LNCaP clone FGC (cell line): ENCODE measurements at regions not wholly inside any gene's neighbourhood (a gene's known extent, or its start where the extent isn't known, plus 50 kb on each side); places are given as distances from the start of the nearest gene placed in this dataset.

Experiments
- DNase-seq: peaks from one replicate; pipeline ENCODE4 v3.0.0-alpha.2; 2011; ENCODE audit warnings: low read depth
- H3K4me3 ChIP-seq: 2 replicates; pipeline ENCODE4 v1.5.1; 2011; ENCODE audit warnings: mild to moderate bottlenecking, low read depth, low read length, control low read depth
- CTCF ChIP-seq: IDR thresholded peaks from 2 replicates; pipeline ENCODE4 v1.5.1; 2012; ENCODE audit warnings: mild to moderate bottlenecking; ENCODE audit not compliant: control insufficient read depth, insufficient read depth; ENCODE audit errors: extremely low read depth

DNA sequence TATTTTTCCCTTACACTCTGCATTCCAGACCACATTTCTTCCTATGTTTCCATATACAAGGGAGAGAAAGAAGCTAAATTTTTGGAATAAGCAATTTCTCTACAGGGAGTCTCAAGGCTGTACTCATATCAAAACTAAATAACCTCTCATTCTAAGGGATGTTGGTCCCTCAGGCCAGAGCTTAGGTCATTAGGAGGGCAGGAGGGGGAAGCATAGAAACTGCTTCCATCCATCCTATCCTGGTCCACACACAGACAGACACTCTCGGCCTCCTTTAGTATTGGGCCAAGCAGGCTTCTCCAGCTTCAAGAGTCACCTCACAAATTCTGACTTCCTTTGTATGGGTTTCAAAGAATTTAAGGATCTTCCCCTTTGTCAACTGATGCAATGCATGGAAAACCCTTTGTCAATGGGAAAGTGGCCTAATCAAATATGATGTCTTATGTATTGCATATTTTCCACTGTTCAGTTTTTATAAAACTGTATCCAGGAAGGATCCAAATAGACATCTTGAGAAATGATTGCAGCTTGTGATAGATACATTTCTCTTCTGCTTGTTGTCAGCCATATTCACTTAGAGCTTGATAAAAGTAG, 140.7 kb upstream of the RARB start:
- DNase-seq = no peak
- TF ChIP-seq CTCF = no peak
- H3K4me3 ChIP-seq = no peak overlapping the region

DNA sequence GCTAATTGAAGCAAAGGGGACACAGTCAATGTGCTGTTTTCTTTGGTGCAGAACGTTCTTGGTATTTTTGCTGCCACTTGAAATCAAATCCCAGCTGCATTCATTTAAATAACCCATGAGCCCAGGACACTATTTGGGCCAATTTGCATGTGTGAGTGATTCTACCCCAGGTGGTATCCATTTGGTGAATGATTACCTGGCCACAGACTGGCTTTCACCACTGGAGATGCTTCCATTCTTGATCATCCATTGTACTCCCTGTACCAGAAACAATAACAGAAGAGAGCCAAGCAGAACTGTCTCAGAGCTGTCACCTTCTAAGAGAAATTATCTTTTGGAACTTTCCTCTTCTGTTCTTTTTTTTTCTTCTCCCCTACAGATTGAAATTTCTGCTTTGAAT, 139.7 kb upstream of the RARB start:
- H3K4me3 ChIP-seq = no peak overlapping the region
- no peak for DNase-seq
- TF ChIP-seq CTCF = no peak

DNA sequence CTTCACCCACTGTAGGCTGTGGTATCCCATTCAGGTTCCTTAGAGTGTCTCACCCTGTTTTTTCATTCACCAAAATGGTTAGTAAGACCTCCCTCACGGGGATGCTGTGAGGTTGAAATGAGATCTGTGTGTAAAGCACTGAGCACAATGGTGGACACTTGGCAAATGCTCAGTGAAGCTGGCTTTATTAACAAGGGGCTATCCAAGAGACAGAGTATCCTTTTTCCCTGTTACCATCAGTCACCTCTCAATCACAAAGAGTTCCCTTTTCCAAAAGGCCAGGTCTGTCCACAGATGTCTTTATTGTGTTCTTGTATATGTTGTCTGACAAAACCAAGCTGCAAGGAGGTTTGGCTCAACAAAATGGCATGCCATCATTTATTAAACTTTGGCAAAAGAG, 138.9 kb upstream of the RARB start:
- DNase-seq = no peak
- TF ChIP-seq CTCF = no peak
- no peak overlapping the region for H3K4me3 ChIP-seq

GRCh38 chr3:25289663-25290062, 138.4 kb upstream of the RARB start:
- DNase-seq = no peak
- no peak for TF ChIP-seq CTCF
- no peak overlapping the region for H3K4me3 ChIP-seq

DNA sequence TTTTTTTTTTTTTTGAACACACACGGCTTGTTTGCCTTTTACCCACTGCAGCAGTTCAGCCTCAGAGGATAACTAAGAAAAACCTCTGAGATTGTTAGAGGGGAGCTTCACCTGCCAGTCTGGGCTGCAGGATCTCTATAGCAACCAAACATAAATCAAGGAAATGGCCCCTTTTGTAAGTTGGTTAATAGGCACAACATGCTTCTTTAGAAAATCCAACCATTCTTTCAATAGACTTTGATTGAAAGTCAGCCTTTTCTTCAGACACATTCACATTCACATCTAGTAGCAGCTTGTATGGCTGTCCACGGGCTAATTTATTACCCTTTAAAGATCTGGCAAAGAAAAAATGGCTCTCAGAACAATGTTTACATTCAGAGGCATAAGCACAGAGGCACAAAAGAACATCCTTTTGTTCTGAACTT, 136.6 kb upstream of the RARB start:
- no peak overlapping the region for H3K4me3 ChIP-seq
- TF ChIP-seq CTCF = no peak
- DNase-seq = no peak

DNA sequence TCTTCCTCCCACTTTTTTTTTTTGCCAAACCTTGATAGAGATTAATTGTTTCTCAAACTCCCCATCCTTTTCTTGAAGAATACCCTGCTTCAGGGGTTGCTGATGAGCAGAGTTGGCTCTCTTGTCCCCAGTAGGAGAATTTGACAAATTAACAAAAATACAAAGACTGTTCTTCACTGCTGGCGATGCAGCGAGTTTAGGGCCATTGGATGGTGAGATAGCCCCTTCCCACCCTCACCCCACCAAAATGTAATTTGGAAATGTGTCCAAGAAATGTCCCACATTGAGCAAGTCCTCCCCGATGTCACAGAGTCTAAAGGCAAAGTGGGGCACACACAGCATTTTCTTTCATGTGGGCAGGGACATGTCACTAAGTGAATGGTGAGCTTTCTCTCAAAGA, 136.0 kb upstream of the RARB start:
- H3K4me3 ChIP-seq = no peak overlapping the region
- DNase-seq = no peak
- TF ChIP-seq CTCF = no peak

DNA sequence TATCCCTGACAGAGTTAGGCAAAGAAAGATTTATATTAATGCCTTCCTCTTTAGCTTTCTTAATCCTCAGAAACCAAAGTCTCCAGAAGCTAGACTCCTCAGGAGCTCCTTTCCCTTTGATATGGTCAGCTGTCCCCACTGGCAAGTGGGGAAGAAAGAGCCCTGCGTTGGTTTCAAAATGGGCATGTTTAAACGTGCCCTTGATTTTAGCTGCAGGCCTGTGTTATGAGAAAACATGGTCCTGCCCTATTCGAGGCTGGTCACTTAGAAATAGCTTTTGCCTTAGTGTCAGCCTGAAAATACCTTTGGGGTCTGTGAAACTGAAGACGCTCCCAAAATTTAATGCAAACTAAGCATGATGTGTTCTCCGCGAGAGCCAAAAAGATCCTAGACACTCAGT, 135.5 kb upstream of the RARB start:
- no peak for TF ChIP-seq CTCF
- no peak overlapping the region for H3K4me3 ChIP-seq
- no peak for DNase-seq
